Neural cell (in vitro differentiated cells): ENCODE measurements at regions not wholly inside any gene's neighbourhood (a gene's known extent, or its start where the extent isn't known, plus 50 kb on each side); places are given as distances from the start of the nearest gene placed in this dataset.

Experiments
- EP300 ChIP-seq: fragments of 450-650 bp; conservative IDR thresholded peaks from 2 replicates; pipeline ENCODE4 v1.6.1; 2014; ENCODE audit warnings: antibody characterized with exemption, mild to moderate bottlenecking, moderate library complexity; ENCODE audit not compliant: poor library complexity, severe bottlenecking
- EZH2 ChIP-seq: fragments of 200-600, 300-800 bp; shearing (Covaris generic), sonication (generic); IDR thresholded peaks from 2 replicates; pipeline ENCODE4 v1.6.1; 2014; ENCODE audit warnings: antibody characterized with exemption, low read length, borderline replicate concordance, mild to moderate bottlenecking; ENCODE audit not compliant: insufficient read depth, poor library complexity, severe bottlenecking
- MXI1 ChIP-seq: fragments of 450-650 bp; conservative IDR thresholded peaks from 2 replicates; pipeline ENCODE4 v1.6.1; 2014; ENCODE audit warnings: antibody characterized with exemption, mild to moderate bottlenecking; ENCODE audit not compliant: poor library complexity, severe bottlenecking
- POLR2AphosphoS5 ChIP-seq: IDR thresholded peaks from 2 replicates; pipeline ENCODE4 v1.6.1; 2012
- TF ChIP-seq, protein P1 (sequence below): fragments of 450-650 bp; IDR thresholded peaks from 2 replicates; pipeline ENCODE4 v1.5.1; 2014; ENCODE audit warnings: antibody characterized with exemption, mild to moderate bottlenecking, moderate library complexity; ENCODE audit not compliant: poor library complexity, severe bottlenecking

DNA sequence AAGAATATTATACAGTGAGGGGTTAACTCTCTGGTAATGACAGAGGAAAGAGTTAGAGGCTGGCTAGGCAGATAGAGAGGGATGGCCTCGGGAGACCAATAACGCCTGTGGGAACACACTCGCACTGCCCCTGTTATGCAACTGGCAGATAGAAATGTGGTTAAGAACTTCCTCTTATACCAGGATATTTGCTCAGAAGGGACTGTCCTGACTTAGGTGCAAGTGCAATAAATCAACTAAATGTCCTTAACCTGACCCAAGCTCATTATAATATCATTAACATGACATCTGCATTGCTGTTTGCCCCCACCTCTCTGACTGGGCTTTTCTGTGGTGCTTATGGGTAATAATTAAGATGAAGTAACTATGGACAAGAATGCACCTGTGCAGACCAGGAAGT lies 1518.0 kb downstream of the NCAM2 start:
- no peak for TF ChIP-seq EP300
- TF ChIP-seq EZH2 = no peak
- TF ChIP-seq, protein P1, sequence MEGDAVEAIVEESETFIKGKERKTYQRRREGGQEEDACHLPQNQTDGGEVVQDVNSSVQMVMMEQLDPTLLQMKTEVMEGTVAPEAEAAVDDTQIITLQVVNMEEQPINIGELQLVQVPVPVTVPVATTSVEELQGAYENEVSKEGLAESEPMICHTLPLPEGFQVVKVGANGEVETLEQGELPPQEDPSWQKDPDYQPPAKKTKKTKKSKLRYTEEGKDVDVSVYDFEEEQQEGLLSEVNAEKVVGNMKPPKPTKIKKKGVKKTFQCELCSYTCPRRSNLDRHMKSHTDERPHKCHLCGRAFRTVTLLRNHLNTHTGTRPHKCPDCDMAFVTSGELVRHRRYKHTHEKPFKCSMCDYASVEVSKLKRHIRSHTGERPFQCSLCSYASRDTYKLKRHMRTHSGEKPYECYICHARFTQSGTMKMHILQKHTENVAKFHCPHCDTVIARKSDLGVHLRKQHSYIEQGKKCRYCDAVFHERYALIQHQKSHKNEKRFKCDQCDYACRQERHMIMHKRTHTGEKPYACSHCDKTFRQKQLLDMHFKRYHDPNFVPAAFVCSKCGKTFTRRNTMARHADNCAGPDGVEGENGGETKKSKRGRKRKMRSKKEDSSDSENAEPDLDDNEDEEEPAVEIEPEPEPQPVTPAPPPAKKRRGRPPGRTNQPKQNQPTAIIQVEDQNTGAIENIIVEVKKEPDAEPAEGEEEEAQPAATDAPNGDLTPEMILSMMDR = no peak
- no peak for TF ChIP-seq POLR2AphosphoS5
- TF ChIP-seq MXI1 = no peak
